NCI-H187 (cell line): ENCODE measurements at regions not wholly inside any gene's neighbourhood (a gene's known extent, or its start where the extent isn't known, plus 50 kb on each side); places are given as distances from the start of the nearest gene placed in this dataset.
"Not testable (repeated sequence)": the region's sequence is repeated elsewhere in the genome, so short reads cannot be mapped to it uniquely, and the experiment has no call there.

ENCODE experiments used
- DNase-seq, 2 experiments: peaks; one replicate each; lab custom pipeline; 2025; lab: John Stamatoyannopoulos, UW

- DNase-seq: no peak
Observed at GRCh38 chr15:77909182-77909940, 168.2 kb downstream of the TBC1D2B start.

GRCh38 chr15:77908752-77909111 lies 168.8 kb downstream of the TBC1D2B start:
- DNase-seq: not testable (repeated sequence)

GRCh38 chr15:77907824-77908751 lies 169.4 kb downstream of the TBC1D2B start:
- no peak for DNase-seq

GRCh38 chr15:77906062-77906990 lies 171.2 kb downstream of the TBC1D2B start:
- not testable (repeated sequence) for DNase-seq

GRCh38 chr15:77905301-77905920 lies 172.1 kb downstream of the TBC1D2B start:
- no peak for DNase-seq

GRCh38 chr15:77904901-77905300 lies 172.6 kb downstream of the TBC1D2B start:
- no peak for DNase-seq

GRCh38 chr15:77904436-77904821 lies 173.1 kb downstream of the TBC1D2B start:
- DNase-seq: no peak

GRCh38 chr15:77903761-77904435 lies 173.6 kb downstream of the TBC1D2B start:
- not testable (repeated sequence) for DNase-seq

GRCh38 chr15:77902921-77903760 lies 174.4 kb downstream of the TBC1D2B start:
- DNase-seq: not testable (repeated sequence)

GRCh38 chr15:77901921-77902750 lies 175.4 kb downstream of the TBC1D2B start:
- no peak for DNase-seq

- DNase-seq: no peak
Observed at GRCh38 chr15:77901251-77901881, 176.1 kb downstream of the TBC1D2B start.

- not testable (repeated sequence) for DNase-seq
Observed at GRCh38 chr15:77900331-77900963, 177.1 kb downstream of the TBC1D2B start.

- DNase-seq: not testable (repeated sequence)
Observed at GRCh38 chr15:77899776-77900175, 177.7 kb downstream of the TBC1D2B start.

GRCh38 chr15:77898811-77899730 lies 178.4 kb downstream of the TBC1D2B start:
- DNase-seq: no peak

GRCh38 chr15:77897896-77898406 lies 179.6 kb downstream of the TBC1D2B start:
- DNase-seq: no peak

- not testable (repeated sequence) for DNase-seq
Observed at GRCh38 chr15:77897113-77897895, 180.2 kb downstream of the TBC1D2B start.
